Loucy (cell line): ENCODE measurements at regions not wholly inside any gene's neighbourhood (a gene's known extent, or its start where the extent isn't known, plus 50 kb on each side); places are given as distances from the start of the nearest gene placed in this dataset.

Source experiments
- H2AFZ ChIP-seq: fragments of 200-600 bp; sonication (generic); 2 replicates; pipeline ENCODE4 v1.6.0; 2016; ENCODE audit warnings: antibody characterized with exemption, mild to moderate bottlenecking, low read length, moderate library complexity
- H3F3A ChIP-seq: fragments of 200-600 bp; 2 replicates; pipeline ENCODE4 v1.6.0; 2016; ENCODE audit warnings: antibody characterized with exemption, low read depth, mild to moderate bottlenecking
- H3K27me3 ChIP-seq: fragments of 200-600 bp; sonication (generic); 2 replicates; pipeline ENCODE4 v1.6.1; 2014; ENCODE audit warnings: low read length, mild to moderate bottlenecking; ENCODE audit not compliant: insufficient read depth, poor library complexity, severe bottlenecking
- H3K36me3 ChIP-seq: fragments of 200-600 bp; sonication (generic); 2 replicates; pipeline ENCODE4 v1.6.1; 2016; ENCODE audit warnings: low read length; ENCODE audit not compliant: insufficient read depth
- H3K4me1 ChIP-seq: fragments of 200-600 bp; sonication (generic); 2 replicates; pipeline ENCODE4 v1.5.1; 2014; ENCODE audit warnings: low read length, mild to moderate bottlenecking; ENCODE audit not compliant: insufficient read depth, poor library complexity, severe bottlenecking
- H3K4me2 ChIP-seq: fragments of 200-600 bp; sonication (generic); 2 replicates; pipeline ENCODE4 v1.6.0; 2014; ENCODE audit warnings: antibody characterized with exemption, low read length, low read depth, mild to moderate bottlenecking; ENCODE audit not compliant: poor library complexity, severe bottlenecking
- H3K4me3 ChIP-seq: fragments of 200-600 bp; sonication (generic); 2 replicates; pipeline ENCODE4 v1.5.1; 2014; ENCODE audit warnings: low read length, mild to moderate bottlenecking, mixed read lengths; ENCODE audit not compliant: poor library complexity, severe bottlenecking
- H3K79me2 ChIP-seq: fragments of 200-600 bp; sonication (generic); 2 replicates; pipeline ENCODE4 v1.6.1; 2014; ENCODE audit warnings: low read length; ENCODE audit not compliant: insufficient read depth
- H3K9ac ChIP-seq: fragments of 200-600 bp; sonication (generic); 2 replicates; pipeline ENCODE4 v1.6.0; 2014; ENCODE audit warnings: mild to moderate bottlenecking, low read depth, low read length, moderate library complexity; ENCODE audit not compliant: poor library complexity, severe bottlenecking
- H3K9me2 ChIP-seq: fragments of 200-600 bp; sonication (generic); replicated peaks from 2 replicates; pipeline ENCODE4 v1.6.1; 2016; ENCODE audit warnings: low read depth, low read length, mixed read lengths
- H3K9me3 ChIP-seq: fragments of 200-600 bp; sonication (generic); 2 replicates; pipeline ENCODE4 v1.6.1; 2014; ENCODE audit warnings: mild to moderate bottlenecking, antibody characterized with exemption, low read length, low read depth; ENCODE audit not compliant: insufficient read depth
- H4K20me1 ChIP-seq: fragments of 200-600 bp; sonication (generic); 2 replicates; pipeline ENCODE4 v1.6.0; 2014; ENCODE audit warnings: antibody characterized with exemption, low read length, mild to moderate bottlenecking; ENCODE audit not compliant: insufficient read depth, poor library complexity, severe bottlenecking
- EZH2phosphoT487 ChIP-seq: fragments of 200-600 bp; IDR thresholded peaks from 2 replicates; pipeline ENCODE4 v1.6.1; 2018; ENCODE audit warnings: antibody characterized with exemption, mild to moderate bottlenecking, moderate library complexity, borderline replicate concordance
- TF ChIP-seq, protein P1 (sequence below): fragments of 200-600 bp; sonication (generic); conservative IDR thresholded peaks from 2 replicates; pipeline ENCODE4 v1.5.1; 2014; ENCODE audit warnings: mild to moderate bottlenecking, antibody characterized with exemption, low read length

DNA sequence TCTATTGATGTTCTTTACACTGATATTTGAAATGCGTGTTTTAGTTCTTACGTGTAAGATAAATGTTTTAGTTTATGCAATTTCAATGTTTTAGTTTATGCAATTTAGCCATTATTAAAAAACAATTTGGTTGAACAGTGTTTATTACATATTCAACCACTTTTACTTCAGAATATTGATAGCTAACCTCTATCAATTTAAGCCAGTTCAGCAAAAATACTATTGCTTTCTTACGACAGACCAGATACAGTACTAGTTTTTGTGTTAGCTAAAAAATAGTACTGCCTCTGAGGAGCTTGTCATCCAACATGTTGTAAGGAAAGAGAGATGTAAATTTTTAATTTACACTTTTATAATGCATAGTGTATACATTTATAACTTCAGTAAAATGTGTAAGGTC, 361.7 kb upstream of the FAT1 start:
- no peaks in the 10 kb centered on the region; the same call in 1 of the 2 replicates for H3K9me2 ChIP-seq
- no peaks in the 10 kb centered on the region for H3F3A ChIP-seq
- H2AFZ ChIP-seq = no peak overlapping the region
- no peak for TF ChIP-seq EZH2phosphoT487
- TF ChIP-seq, protein P1, sequence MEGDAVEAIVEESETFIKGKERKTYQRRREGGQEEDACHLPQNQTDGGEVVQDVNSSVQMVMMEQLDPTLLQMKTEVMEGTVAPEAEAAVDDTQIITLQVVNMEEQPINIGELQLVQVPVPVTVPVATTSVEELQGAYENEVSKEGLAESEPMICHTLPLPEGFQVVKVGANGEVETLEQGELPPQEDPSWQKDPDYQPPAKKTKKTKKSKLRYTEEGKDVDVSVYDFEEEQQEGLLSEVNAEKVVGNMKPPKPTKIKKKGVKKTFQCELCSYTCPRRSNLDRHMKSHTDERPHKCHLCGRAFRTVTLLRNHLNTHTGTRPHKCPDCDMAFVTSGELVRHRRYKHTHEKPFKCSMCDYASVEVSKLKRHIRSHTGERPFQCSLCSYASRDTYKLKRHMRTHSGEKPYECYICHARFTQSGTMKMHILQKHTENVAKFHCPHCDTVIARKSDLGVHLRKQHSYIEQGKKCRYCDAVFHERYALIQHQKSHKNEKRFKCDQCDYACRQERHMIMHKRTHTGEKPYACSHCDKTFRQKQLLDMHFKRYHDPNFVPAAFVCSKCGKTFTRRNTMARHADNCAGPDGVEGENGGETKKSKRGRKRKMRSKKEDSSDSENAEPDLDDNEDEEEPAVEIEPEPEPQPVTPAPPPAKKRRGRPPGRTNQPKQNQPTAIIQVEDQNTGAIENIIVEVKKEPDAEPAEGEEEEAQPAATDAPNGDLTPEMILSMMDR = no peak
- no peak overlapping the region for H3K4me3 ChIP-seq
- H3K79me2 ChIP-seq = no peaks in the 10 kb centered on the region
- H3K9me3 ChIP-seq = peaks cover under 1% of the 10 kb centered on the region; the same call in 1 of the 2 replicates
- H4K20me1 ChIP-seq = no peaks in the 10 kb centered on the region
- no peaks in the 10 kb centered on the region for H3K27me3 ChIP-seq
- H3K4me2 ChIP-seq = no peak overlapping the region
- H3K4me1 ChIP-seq = no peaks in the 10 kb centered on the region
- H3K36me3 ChIP-seq = no peaks in the 10 kb centered on the region
- no peak overlapping the region for H3K9ac ChIP-seq

- no peaks in the 10 kb centered on the region; the same call in 1 of the 2 replicates for H3K9me2 ChIP-seq
- TF ChIP-seq, protein P1 = no peak
- no peak for TF ChIP-seq EZH2phosphoT487
- H3F3A ChIP-seq = no peaks in the 10 kb centered on the region
- H3K4me1 ChIP-seq = no peaks in the 10 kb centered on the region
- H3K9ac ChIP-seq = no peak overlapping the region
- peaks cover 4% of the 10 kb centered on the region; the same call in 1 of the 2 replicates for H3K9me3 ChIP-seq
- no peaks in the 10 kb centered on the region for H3K36me3 ChIP-seq
- no peak overlapping the region for H3K4me3 ChIP-seq
- H2AFZ ChIP-seq = no peak overlapping the region
- no peaks in the 10 kb centered on the region for H3K79me2 ChIP-seq
- no peaks in the 10 kb centered on the region for H3K27me3 ChIP-seq
- H3K4me2 ChIP-seq = no peak overlapping the region
- no peaks in the 10 kb centered on the region for H4K20me1 ChIP-seq
Observed at GRCh38 chr4:187086151-187086550, 362.5 kb upstream of the FAT1 start.

GRCh38 chr4:187088070-187088799, 364.6 kb upstream of the FAT1 start:
- Histone ChIP-seq H3K27me3 (no peaks in the 10 kb centered on the region), H4K20me1 (no peaks in the 10 kb centered on the region), H3K4me3 (no peak overlapping the region), H3K9ac (no peak overlapping the region), H3K36me3 (no peaks in the 10 kb centered on the region), H3K79me2 (no peaks in the 10 kb centered on the region), H3K4me1 (no peaks in the 10 kb centered on the region), H2AFZ (no peak overlapping the region), H3F3A (no peaks in the 10 kb centered on the region), H3K9me2 (no peaks in the 10 kb centered on the region; the same call in 1 of the 2 replicates), H3K4me2 (no peak overlapping the region), H3K9me3 (peaks cover 4% of the 10 kb centered on the region; the same call in 1 of the 2 replicates)
- TF ChIP-seq EZH2phosphoT487 = no peak
- TF ChIP-seq, protein P1 = no peak
